Progenitor cell of endocrine pancreas (in vitro differentiated cells): ENCODE measurements at regions not wholly inside any gene's neighbourhood (a gene's known extent, or its start where the extent isn't known, plus 50 kb on each side); places are given as distances from the start of the nearest gene placed in this dataset.

Experiments
- DNase-seq: peaks from one replicate; pipeline ENCODE4 v3.0.0; 2021; ENCODE audit warnings: low spot score; ENCODE audit not compliant: unreplicated experiment
- H3K27ac Mint-ChIP-seq: 2 replicates; pipeline ENCODE4 v1.8.0; 2021; ENCODE audit warnings: mild to moderate bottlenecking, moderate library complexity, mixed read lengths
- H3K27me3 Mint-ChIP-seq: 2 replicates; pipeline ENCODE4 v1.8.0; 2021; ENCODE audit warnings: mixed read lengths
- H3K36me3 Mint-ChIP-seq: 2 replicates; pipeline ENCODE4 v1.8.0; 2022; ENCODE audit warnings: mixed read lengths; ENCODE audit not compliant: insufficient read depth
- H3K4me1 Mint-ChIP-seq: 2 replicates; pipeline ENCODE4 v1.8.0; 2021; ENCODE audit warnings: low read depth, mixed read lengths
- H3K4me3 Mint-ChIP-seq: 2 replicates; pipeline ENCODE4 v1.8.0; 2021; ENCODE audit warnings: low read depth, mild to moderate bottlenecking, moderate library complexity, mixed read lengths
- H3K9me3 Mint-ChIP-seq: 2 replicates; pipeline ENCODE4 v1.8.0; 2021; ENCODE audit warnings: low read depth, mixed read lengths
- CTCF ChIP-seq: fragments of 200-600 bp; sonication (generic); IDR thresholded peaks from one replicate; pipeline ENCODE4 v1.5.0; 2021; ENCODE audit warnings: antibody characterized with exemption, mild to moderate bottlenecking; ENCODE audit not compliant: unreplicated experiment

DNA sequence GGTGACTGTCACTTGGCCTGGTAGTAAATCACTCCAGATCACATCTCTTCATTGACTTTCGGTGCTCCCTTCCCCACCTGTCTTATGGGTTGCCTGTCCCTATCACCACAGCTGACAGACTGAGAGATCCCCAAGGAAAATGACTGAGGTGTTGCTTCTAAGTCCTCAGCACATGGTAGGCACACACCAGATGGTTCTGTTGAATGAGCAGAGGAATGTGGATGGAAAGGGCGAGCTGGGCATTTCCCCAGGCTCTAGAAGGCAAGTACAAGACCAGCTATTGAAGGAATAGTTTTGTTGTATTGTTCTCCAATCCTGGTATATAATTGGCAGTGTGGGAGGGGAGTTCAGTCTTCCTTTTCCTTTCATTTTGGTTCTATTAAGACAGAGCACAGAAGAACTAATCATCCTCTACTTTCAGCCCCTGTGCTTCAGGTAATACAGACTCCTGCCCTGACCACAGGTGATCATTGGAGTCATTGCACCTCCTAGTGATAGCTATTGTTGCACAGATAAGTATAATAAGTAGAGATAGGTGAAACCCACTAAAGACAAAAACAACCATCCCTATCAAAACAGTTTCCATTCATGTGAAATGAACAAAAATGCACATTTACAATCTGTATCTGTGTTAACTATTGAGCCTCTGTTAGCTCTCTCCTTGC, 158.6 kb downstream of the TRAM1L1 start:
- H3K36me3 Mint-ChIP-seq, result no peaks in the 10 kb centered on the region
- TF ChIP-seq CTCF, result peak; percentile 8
- H3K27me3 Mint-ChIP-seq, result peaks cover 10% of the 10 kb centered on the region
- H3K9me3 Mint-ChIP-seq, result no peaks in the 10 kb centered on the region
- H3K27ac Mint-ChIP-seq, result no peak overlapping the region
- H3K4me1 Mint-ChIP-seq, result peaks cover 5% of the 10 kb centered on the region
- peak overlapping the region; percentile 71 for H3K4me3 Mint-ChIP-seq
- DNase-seq, result no peak

DNA sequence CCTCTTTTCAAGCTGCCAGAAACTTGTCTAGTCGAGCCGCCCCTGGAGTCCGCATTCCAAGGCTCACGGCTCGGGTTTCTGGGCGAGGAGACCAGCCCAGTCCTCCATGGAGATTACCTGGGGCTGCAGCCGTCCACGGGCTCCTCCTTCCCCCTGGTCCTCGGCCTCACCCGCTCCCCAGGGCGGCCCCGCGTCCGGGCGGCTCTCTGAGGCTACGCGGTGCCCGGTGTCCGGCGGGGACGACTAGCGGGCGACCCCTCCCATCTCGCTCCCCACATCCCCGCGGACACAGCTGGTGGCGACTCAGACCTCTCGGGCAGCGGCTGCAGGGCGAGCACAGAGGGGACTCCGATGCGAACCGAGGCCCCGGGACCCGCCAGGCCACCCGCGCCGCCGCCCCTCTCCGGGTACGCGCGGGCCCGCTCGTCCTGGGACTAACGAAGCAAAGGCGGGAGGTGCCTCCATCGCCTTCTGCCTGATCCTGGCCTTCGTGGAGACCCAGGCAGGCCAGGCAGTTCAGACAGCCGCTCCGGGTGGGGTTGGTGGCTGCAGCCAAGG, 159.4 kb downstream of the TRAM1L1 start:
- Mint-ChIP-seq H3K4me3 (peak overlapping the region; percentile 71), H3K36me3 (no peaks in the 10 kb centered on the region), H3K27ac (no peak overlapping the region), H3K27me3 (peaks cover 10% of the 10 kb centered on the region), H3K4me1 (peaks cover 5% of the 10 kb centered on the region), H3K9me3 (no peaks in the 10 kb centered on the region)
- peak; percentile 51 for DNase-seq
- no peak for TF ChIP-seq CTCF

- Mint-ChIP-seq H3K4me1 (peaks cover 5% of the 10 kb centered on the region), H3K9me3 (no peaks in the 10 kb centered on the region), H3K27ac (no peak overlapping the region), H3K36me3 (no peaks in the 10 kb centered on the region), H3K4me3 (no peak overlapping the region), H3K27me3 (peaks cover 10% of the 10 kb centered on the region)
- TF ChIP-seq CTCF, result no peak
- no peak for DNase-seq
Measured at GRCh38 chr4:116923389-116923788, 162.0 kb downstream of the TRAM1L1 start.

DNA sequence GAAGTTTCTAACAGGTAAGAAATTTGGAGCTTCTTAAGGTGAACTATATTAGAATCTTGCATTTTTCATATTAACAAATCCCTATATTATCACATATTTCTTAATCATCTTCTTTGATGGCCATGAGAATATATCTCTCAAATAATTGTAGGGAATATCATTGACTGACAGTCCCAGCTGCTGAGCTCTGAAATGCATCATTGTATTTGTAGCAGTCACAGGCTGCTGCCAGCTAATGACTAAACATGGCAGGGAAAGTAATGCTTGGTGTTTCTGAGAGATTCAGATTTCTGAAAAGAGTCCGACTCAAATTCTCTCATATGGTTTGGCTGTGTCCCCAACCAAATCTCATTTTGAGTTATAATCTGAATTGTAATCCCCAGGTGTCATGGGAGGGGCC, 171.9 kb downstream of the TRAM1L1 start:
- no peak overlapping the region for H3K4me3 Mint-ChIP-seq
- no peaks in the 10 kb centered on the region for H3K4me1 Mint-ChIP-seq
- DNase-seq, result no peak
- no peaks in the 10 kb centered on the region for H3K36me3 Mint-ChIP-seq
- no peak for TF ChIP-seq CTCF
- no peaks in the 10 kb centered on the region for H3K27me3 Mint-ChIP-seq
- no peaks in the 10 kb centered on the region for H3K9me3 Mint-ChIP-seq
- H3K27ac Mint-ChIP-seq, result no peak overlapping the region

- no peak for TF ChIP-seq CTCF
- Mint-ChIP-seq H3K36me3 (no peaks in the 10 kb centered on the region), H3K9me3 (no peaks in the 10 kb centered on the region), H3K27ac (no peak overlapping the region), H3K4me3 (no peak overlapping the region), H3K27me3 (no peaks in the 10 kb centered on the region), H3K4me1 (no peaks in the 10 kb centered on the region)
- DNase-seq, result no peak
Measured at GRCh38 chr4:116906758-116907157, 178.6 kb downstream of the TRAM1L1 start.
